Activated B cell treated with CpG ODN at 0.5 μM for 24 hours (primary cell): ENCODE measurements at regions not wholly inside any gene's neighbourhood (a gene's known extent, or its start where the extent isn't known, plus 50 kb on each side); places are given as distances from the start of the nearest gene placed in this dataset.
"Not testable (repeated sequence)": the region's sequence is repeated elsewhere in the genome, so short reads cannot be mapped to it uniquely, and the experiment has no call there.

Experiments
- ATAC-seq: fragments of 200-7000 bp; cut with Tn5 transposase; one replicate; pipeline ENCODE4 v1.10.0; 2021; ENCODE audit warnings: low read depth, mild to moderate bottlenecking, moderate library complexity
- CTCF ChIA-PET: fragments of 350-600 bp; sonication (Branson Sonifier 250); formaldehyde crosslinking; loops from one replicate; lab custom pipeline; 2021; ENCODE audit warnings: antibody characterized with exemption; lab: Charles Lee
- POLR2A ChIA-PET: fragments of 350-600 bp; sonication (Branson Sonifier 250); formaldehyde crosslinking; loops from one replicate; lab custom pipeline; 2021; ENCODE audit warnings: antibody characterized with exemption; lab: Charles Lee
- DNase-seq: peaks from one replicate; pipeline ENCODE4 v3.0.0; 2022
- H3K27ac Mint-ChIP-seq: one replicate; pipeline ENCODE4 v1.8.0; 2020; ENCODE audit warnings: mixed read lengths
- H3K27me3 Mint-ChIP-seq: one replicate; pipeline ENCODE4 v1.8.0; 2021; ENCODE audit warnings: mixed read lengths
- H3K36me3 Mint-ChIP-seq: one replicate; pipeline ENCODE4 v1.8.0; 2021; ENCODE audit warnings: low read depth, mixed read lengths
- H3K4me1 Mint-ChIP-seq: one replicate; pipeline ENCODE4 v1.8.0; 2021; ENCODE audit warnings: mixed read lengths
- H3K4me3 Mint-ChIP-seq: one replicate; pipeline ENCODE4 v1.8.0; 2020; ENCODE audit warnings: mild to moderate bottlenecking, mixed read lengths
- H3K9me3 Mint-ChIP-seq: one replicate; pipeline ENCODE4 v1.8.0; 2020; ENCODE audit warnings: mixed read lengths
- CTCF ChIP-seq: fragments of 200-600 bp; IDR thresholded peaks from one replicate; pipeline ENCODE4 v1.8.0; 2022; ENCODE audit warnings: antibody characterized with exemption, mild to moderate bottlenecking
- intact Hi-C: fragments of 100-400 bp; cut with micrococcal nuclease; formaldehyde crosslinking; loops from one replicate; pipeline ENCODE4 v1.15.1; 2024

GRCh38 chr5:53785924-53786323 is 225.5 kb downstream of the NDUFS4 start:
- DNase-seq (no peak), ATAC-seq (no peak)
- no peak for TF ChIP-seq CTCF
- H3K27me3 Mint-ChIP-seq = no peaks in the 10 kb centered on the region
- H3K4me3 Mint-ChIP-seq = no peak overlapping the region
- H3K4me1 Mint-ChIP-seq = no peaks in the 10 kb centered on the region
- H3K27ac Mint-ChIP-seq = no peak overlapping the region
- H3K9me3 Mint-ChIP-seq = peaks cover 4% of the 10 kb centered on the region
- CTCF ChIA-PET = no interaction called here
- POLR2A ChIA-PET = no interaction called here
- intact Hi-C loops = no loop called here
- no peaks in the 10 kb centered on the region for H3K36me3 Mint-ChIP-seq

DNA sequence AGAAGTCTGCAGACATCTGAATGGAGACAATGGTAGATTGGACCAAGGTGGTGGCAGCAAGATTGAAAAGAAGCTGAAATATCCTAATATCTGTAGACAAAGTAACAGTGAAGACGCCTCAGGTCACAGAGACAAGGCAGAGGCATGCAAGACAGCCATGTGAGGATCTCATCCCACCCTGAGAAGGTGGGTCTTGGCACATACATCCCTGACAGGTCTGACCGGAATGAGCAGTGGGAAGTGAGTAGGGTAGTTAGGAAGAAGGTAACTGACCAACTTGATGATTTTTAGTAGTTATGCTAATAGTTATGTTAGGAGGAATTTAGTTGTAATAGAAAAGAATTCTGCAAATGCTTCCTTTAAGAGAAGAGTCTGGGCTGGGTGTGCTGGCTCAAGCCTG is 229.6 kb downstream of the NDUFS4 start:
- H3K4me3 Mint-ChIP-seq = no peak overlapping the region
- H3K9me3 Mint-ChIP-seq = peaks cover 4% of the 10 kb centered on the region
- ChIA-PET CTCF (no interaction called here), POLR2A (no interaction called here)
- ATAC-seq (no peak), DNase-seq (no peak)
- TF ChIP-seq CTCF = no peak
- no peaks in the 10 kb centered on the region for H3K4me1 Mint-ChIP-seq
- H3K27ac Mint-ChIP-seq = no peak overlapping the region
- intact Hi-C loops = no loop called here
- no peaks in the 10 kb centered on the region for H3K27me3 Mint-ChIP-seq
- H3K36me3 Mint-ChIP-seq = no peaks in the 10 kb centered on the region

- ChIA-PET CTCF (no interaction called here), POLR2A (no interaction called here)
- no peak overlapping the region for H3K4me3 Mint-ChIP-seq
- H3K9me3 Mint-ChIP-seq = peaks cover 4% of the 10 kb centered on the region
- no peaks in the 10 kb centered on the region for H3K4me1 Mint-ChIP-seq
- no peak for ATAC-seq
- intact Hi-C loops = no loop called here
- TF ChIP-seq CTCF = no peak
- no peak overlapping the region for H3K27ac Mint-ChIP-seq
- H3K27me3 Mint-ChIP-seq = no peaks in the 10 kb centered on the region
- no peaks in the 10 kb centered on the region for H3K36me3 Mint-ChIP-seq
- no peak for DNase-seq
These were observed 231.9 kb downstream of the NDUFS4 start for GRCh38 chr5:53792338-53792737.

DNA sequence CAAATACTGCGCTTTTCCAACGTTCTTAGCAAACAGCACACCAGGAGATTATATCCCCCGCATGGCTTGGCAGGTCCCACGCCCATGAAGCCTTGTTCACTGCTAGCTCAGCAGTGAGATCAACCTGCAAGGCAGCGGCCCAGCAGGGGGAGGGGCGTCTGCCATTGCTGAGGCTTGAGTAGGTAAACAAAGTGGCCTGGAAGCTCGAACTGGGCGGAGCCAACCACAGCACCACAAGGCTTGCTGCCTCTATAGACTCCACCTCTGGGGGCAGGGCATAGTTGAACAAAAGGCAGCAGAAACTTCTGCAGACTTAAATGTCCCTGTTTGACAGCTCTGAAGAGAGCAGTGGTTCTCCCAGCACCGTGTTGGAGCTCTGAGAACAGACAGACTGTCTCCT is 239.2 kb downstream of the NDUFS4 start:
- CTCF ChIA-PET = not testable (repeated sequence)

DNA sequence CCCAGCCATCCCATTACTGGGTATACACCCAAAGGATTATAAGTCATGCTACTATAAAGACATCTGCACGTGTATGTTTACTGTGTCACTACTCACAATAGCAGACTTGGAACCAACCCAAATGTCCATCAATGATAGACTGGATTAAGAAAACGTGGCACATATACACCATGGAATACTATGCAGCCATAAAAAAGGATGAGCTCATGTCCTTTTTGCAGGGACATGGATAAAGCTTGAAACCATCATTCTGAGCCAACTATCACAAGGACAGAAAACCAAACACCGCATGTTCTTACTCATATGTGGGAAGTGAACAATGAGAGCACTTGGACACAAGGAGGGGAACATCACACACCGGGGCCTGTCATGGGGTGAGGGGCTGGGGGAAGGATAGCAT is 248.0 kb downstream of the NDUFS4 start:
- H3K4me1 Mint-ChIP-seq, POLR2A ChIA-PET, ATAC-seq, H3K9me3 Mint-ChIP-seq, DNase-seq, intact Hi-C loops, H3K27me3 Mint-ChIP-seq, CTCF ChIA-PET, H3K4me3 Mint-ChIP-seq, H3K36me3 Mint-ChIP-seq, H3K27ac Mint-ChIP-seq: not testable (repeated sequence)

More for the DNA sequence above, 239.2 kb downstream of the NDUFS4 start:
- POLR2A ChIA-PET, H3K4me1 Mint-ChIP-seq, H3K27me3 Mint-ChIP-seq, ATAC-seq, H3K27ac Mint-ChIP-seq, intact Hi-C loops, H3K4me3 Mint-ChIP-seq, H3K36me3 Mint-ChIP-seq, DNase-seq: not testable (repeated sequence)
- peaks cover 14% of the 10 kb centered on the region for H3K9me3 Mint-ChIP-seq

DNA sequence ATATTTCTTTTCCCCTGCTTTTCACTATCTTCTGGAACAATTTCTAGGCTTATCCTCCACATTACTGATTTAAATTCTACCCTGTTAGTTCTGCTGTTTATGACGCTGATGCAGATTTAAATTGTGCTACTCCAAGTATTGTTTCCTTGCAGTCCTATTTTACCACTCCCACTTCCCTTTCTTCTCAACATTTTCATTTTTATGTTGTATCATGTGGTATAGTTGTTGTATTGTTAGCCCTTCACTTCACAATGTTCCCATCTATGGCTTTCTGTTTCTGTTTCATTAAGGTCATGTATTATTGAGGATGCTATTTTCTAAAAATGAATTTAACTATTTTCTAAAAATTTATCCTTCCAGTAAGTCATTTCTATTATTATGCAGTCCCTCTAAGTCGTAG is 254.4 kb downstream of the NDUFS4 start:
- CTCF ChIA-PET = no interaction called here
- no peak for TF ChIP-seq CTCF
- no peak overlapping the region for H3K4me3 Mint-ChIP-seq
- DNase-seq (no peak), ATAC-seq (no peak)
- H3K27ac Mint-ChIP-seq = no peak overlapping the region
- intact Hi-C loops = no loop called here
- H3K27me3 Mint-ChIP-seq = no peaks in the 10 kb centered on the region
- H3K36me3 Mint-ChIP-seq = no peaks in the 10 kb centered on the region
- H3K9me3 Mint-ChIP-seq = no peaks in the 10 kb centered on the region
- POLR2A ChIA-PET = no interaction called here
- no peaks in the 10 kb centered on the region for H3K4me1 Mint-ChIP-seq
